ENCODE measurements at regions not wholly inside any gene's neighbourhood (a gene's known extent, or its start where the extent isn't known, plus 50 kb on each side); places are given as distances from the start of the nearest gene placed in this dataset.

- TF ChIP-seq, protein P1, sequence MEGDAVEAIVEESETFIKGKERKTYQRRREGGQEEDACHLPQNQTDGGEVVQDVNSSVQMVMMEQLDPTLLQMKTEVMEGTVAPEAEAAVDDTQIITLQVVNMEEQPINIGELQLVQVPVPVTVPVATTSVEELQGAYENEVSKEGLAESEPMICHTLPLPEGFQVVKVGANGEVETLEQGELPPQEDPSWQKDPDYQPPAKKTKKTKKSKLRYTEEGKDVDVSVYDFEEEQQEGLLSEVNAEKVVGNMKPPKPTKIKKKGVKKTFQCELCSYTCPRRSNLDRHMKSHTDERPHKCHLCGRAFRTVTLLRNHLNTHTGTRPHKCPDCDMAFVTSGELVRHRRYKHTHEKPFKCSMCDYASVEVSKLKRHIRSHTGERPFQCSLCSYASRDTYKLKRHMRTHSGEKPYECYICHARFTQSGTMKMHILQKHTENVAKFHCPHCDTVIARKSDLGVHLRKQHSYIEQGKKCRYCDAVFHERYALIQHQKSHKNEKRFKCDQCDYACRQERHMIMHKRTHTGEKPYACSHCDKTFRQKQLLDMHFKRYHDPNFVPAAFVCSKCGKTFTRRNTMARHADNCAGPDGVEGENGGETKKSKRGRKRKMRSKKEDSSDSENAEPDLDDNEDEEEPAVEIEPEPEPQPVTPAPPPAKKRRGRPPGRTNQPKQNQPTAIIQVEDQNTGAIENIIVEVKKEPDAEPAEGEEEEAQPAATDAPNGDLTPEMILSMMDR (tag by site-specific recombination; IDR thresholded peaks at IDR 0.05): no peak
- no peak for TF ChIP-seq ZNF140 (tag by site-specific recombination; IDR thresholded peaks at IDR 0.05)
- TF ChIP-seq ZNF600 (tag by site-specific recombination; IDR thresholded peaks at IDR 0.05): no peak
- no peak for TF ChIP-seq ZBTB26 (tag by site-specific recombination; optimal IDR thresholded peaks at IDR 0.05)
- no peak for TF ChIP-seq GLI4 (tag by site-specific recombination; IDR thresholded peaks at IDR 0.05)
- no peak for TF ChIP-seq ZNF121 (tag by site-specific recombination; IDR thresholded peaks at IDR 0.05)
- TF ChIP-seq ZNF2 (tag by site-specific recombination; IDR thresholded peaks at IDR 0.05): no peak
- no peak for TF ChIP-seq ZBTB7A (tag by site-specific recombination; IDR thresholded peaks at IDR 0.05; ENCODE audit: low read depth)
- no peak for TF ChIP-seq ZNF221 (tag by site-specific recombination; IDR thresholded peaks at IDR 0.05; ENCODE audit: borderline replicate concordance)
Observed at GRCh38 chr3:76311941-76312340, 526.6 kb upstream of the ZNF717 start.
